Endothelial cell of umbilical vein (primary cell): ENCODE measurements at regions not wholly inside any gene's neighbourhood (a gene's known extent, or its start where the extent isn't known, plus 50 kb on each side); places are given as distances from the start of the nearest gene placed in this dataset.

Source experiments
- BruUV-seq: library from RNA; stranded (reverse); fragments of 400-500 nt; replicated peaks from 2 replicates; lab custom pipeline; 2021; lab: Mats Ljungman, UMichigan
- CTCF ChIA-PET: fragments of 300-600, 350-600 bp; sonication (Branson Sonifier 250); formaldehyde crosslinking; loops from one replicate; lab custom pipeline; 2021; ENCODE audit warnings: antibody characterized with exemption, inconsistent platforms; lab: Charles Lee
- POLR2A ChIA-PET: fragments of 300-600, 350-600 bp; sonication (Branson Sonifier 250); formaldehyde crosslinking; loops from one replicate; lab custom pipeline; 2021; ENCODE audit warnings: antibody characterized with exemption, inconsistent platforms; lab: Charles Lee
- DNase-seq: peaks from one replicate; pipeline ENCODE4 v3.0.0-alpha.2; 2011; ENCODE audit warnings: low read depth, low spot score
- FAIRE-seq: peaks from 2 replicates; lab custom pipeline; 2011; peaks lifted over from hg19 to GRCh38; lab: Jason Lieb, UNC
- H2AFZ ChIP-seq: 2 replicates; pipeline ENCODE4 v1.6.0; 2012; ENCODE audit warnings: low read depth, low read length, control low read depth, inconsistent platforms
- H3K27ac ChIP-seq: 2 replicates; pipeline ENCODE4 v1.5.1; 2011; ENCODE audit warnings: low read depth, mild to moderate bottlenecking, control low read depth, low read length, moderate library complexity; ENCODE audit not compliant: insufficient read depth
- H3K27me3 ChIP-seq, 2 experiments: 2 replicates each; pipeline versions ENCODE4 v1.6.0 to v1.6.1; 2011; ENCODE audit warnings: low read length in 2 of 2, mixed read lengths in 1 of 2; ENCODE audit not compliant: control insufficient read depth in 2 of 2, insufficient read depth in 2 of 2
- H3K36me3 ChIP-seq, 2 experiments: 2 replicates in 1 of 2; 3 replicates in 1 of 2; pipeline ENCODE4 v1.5.1; 2011; ENCODE audit warnings: low read length in 2 of 2, mild to moderate bottlenecking in 1 of 2, moderate library complexity in 1 of 2; ENCODE audit not compliant: control insufficient read depth in 2 of 2, insufficient read depth in 2 of 2; ENCODE audit errors: extremely low read depth in 1 of 2
- H3K4me1 ChIP-seq: 3 replicates; pipeline ENCODE4 v1.5.1; 2011; ENCODE audit warnings: mild to moderate bottlenecking, low read length; ENCODE audit not compliant: control insufficient read depth, insufficient read depth; ENCODE audit errors: extremely low read depth
- H3K4me2 ChIP-seq: 2 replicates; pipeline ENCODE4 v1.6.1; 2011; ENCODE audit warnings: low read length, control low read depth, mixed read lengths; ENCODE audit not compliant: insufficient read depth
- H3K4me3 ChIP-seq, 3 experiments: fragments of 200-600 bp in 1 of 3; sonication (generic), shearing (Covaris generic) in 1 of 3; replicated peaks in 1 of 3; 2 replicates each; pipeline ENCODE4 v1.5.1; 2011 to 2016; ENCODE audit warnings: control low read depth in 3 of 3, low read length in 3 of 3, mild to moderate bottlenecking in 2 of 3, inconsistent platforms in 1 of 3, low read depth in 1 of 3, moderate library complexity in 1 of 3; ENCODE audit not compliant: insufficient read depth in 1 of 3
- H3K79me2 ChIP-seq: 2 replicates; pipeline ENCODE4 v1.6.0; 2012; ENCODE audit warnings: low read length, inconsistent platforms; ENCODE audit not compliant: control insufficient read depth, insufficient read depth
- H3K9ac ChIP-seq: replicated peaks from 2 replicates; pipeline ENCODE3; 2011; ENCODE audit warnings: low read length, control low read depth; ENCODE audit not compliant: insufficient read depth; ENCODE audit errors: extremely low read depth
- H3K9me1 ChIP-seq: replicated peaks from 3 replicates; pipeline ENCODE4 v1.6.0; 2011; ENCODE audit warnings: mild to moderate bottlenecking, low read length; ENCODE audit not compliant: control insufficient read depth, insufficient read depth; ENCODE audit errors: extremely low read depth
- H3K9me3 ChIP-seq: replicated peaks from 2 replicates; pipeline ENCODE4 v1.5.1; 2012; ENCODE audit warnings: low read length, inconsistent platforms; ENCODE audit not compliant: control insufficient read depth, insufficient read depth
- H4K20me1 ChIP-seq: replicated peaks from 2 replicates; pipeline ENCODE3; 2011; ENCODE audit warnings: mild to moderate bottlenecking, low read length; ENCODE audit not compliant: control insufficient read depth, insufficient read depth; ENCODE audit errors: extremely low read depth
- CTCF ChIP-seq, 2 donors: IDR thresholded peaks; 1 replicate in 1 of 2; 2 replicates in 1 of 2; pipeline ENCODE4 v1.5.1; 2011; ENCODE audit warnings: low read length in 2 of 2, mild to moderate bottlenecking in 2 of 2, moderate library complexity in 2 of 2, control low read depth in 1 of 2, inconsistent platforms in 1 of 2, low read depth in 1 of 2; ENCODE audit not compliant: insufficient read depth in 1 of 2; ENCODE audit errors: extremely low read depth in 1 of 2
- EZH2 ChIP-seq: IDR thresholded peaks from 2 replicates; pipeline ENCODE4 v1.6.1; 2012; ENCODE audit warnings: borderline replicate concordance, low read depth, mild to moderate bottlenecking, moderate library complexity, low read length, inconsistent platforms; ENCODE audit not compliant: severe bottlenecking
- FOS ChIP-seq: IDR thresholded peaks from 2 replicates; pipeline ENCODE4 v1.6.1; 2011; ENCODE audit warnings: mild to moderate bottlenecking, low read length, moderate library complexity, borderline replicate concordance; ENCODE audit not compliant: insufficient read depth
- GATA2 ChIP-seq: IDR thresholded peaks from 2 replicates; pipeline ENCODE4 v1.7.0; 2011; ENCODE audit warnings: low read depth, mild to moderate bottlenecking, moderate library complexity, mixed read lengths, low read length; ENCODE audit not compliant: insufficient read length, insufficient read depth
- JUN ChIP-seq: IDR thresholded peaks from 2 replicates; pipeline ENCODE4 v1.6.1; 2011; ENCODE audit warnings: borderline replicate concordance, low read depth; ENCODE audit not compliant: insufficient read length, insufficient read depth
- MYC ChIP-seq: IDR thresholded peaks from one replicate; pipeline ENCODE4 v1.6.1; 2011; ENCODE audit warnings: mild to moderate bottlenecking, low read depth, low read length
- POLR2A ChIP-seq: IDR thresholded peaks from 2 replicates; pipeline ENCODE4 v1.6.1; 2012; ENCODE audit warnings: low read depth, mild to moderate bottlenecking, control low read depth, low read length
- POLR2AphosphoS5 ChIP-seq: IDR thresholded peaks from 2 replicates; pipeline ENCODE4 v1.6.1; 2012; ENCODE audit warnings: low read depth, mild to moderate bottlenecking, control low read depth, low read length, moderate library complexity; ENCODE audit not compliant: insufficient read depth
- dilution Hi-C: fragments of 300-500 bp; cut with MboI; formaldehyde crosslinking; loops from one replicate; pipeline ENCODE4 v1.15.0; 2019; ENCODE audit warnings: low sequenced_read_pairs; ENCODE audit not compliant: extremely low pct_ligation_motif_present
- intact Hi-C: fragments of 100-400 bp; cut with micrococcal nuclease; formaldehyde crosslinking; loops from one replicate; pipeline ENCODE4 v1.10.0; 2022

GRCh38 chr5:88094906-88095496, 173.6 kb downstream of the TMEM161B start:
- Histone ChIP-seq H4K20me1 (no peaks in the 10 kb centered on the region), H3K4me1 (no peaks in the 10 kb centered on the region), H3K79me2 (no peaks in the 10 kb centered on the region), H3K9me1 (no peaks in the 10 kb centered on the region), H3K27ac (no peak overlapping the region), H3K27me3 (no peaks in the 10 kb centered on the region), H3K36me3 (no peaks in the 10 kb centered on the region), H2AFZ (no peak overlapping the region), H3K4me3 (no peak overlapping the region), H3K4me2 (no peak overlapping the region), H3K9me3 (no peaks in the 10 kb centered on the region), H3K9ac (no peak overlapping the region)
- DNase-seq (no peak), FAIRE-seq (no peak)
- intact Hi-C loops: no loop called here
- no TSS peak for BruUV-seq
- ChIA-PET POLR2A (no interaction called here), CTCF (no interaction called here)
- TF ChIP-seq POLR2A (no peak), EZH2 (no peak), FOS (no peak), MYC (no peak), JUN (no peak), GATA2 (no peak), POLR2AphosphoS5 (no peak), CTCF (IDR thresholded peaks at IDR 0.05; ENCODE audit: extremely low read depth in 1 of 2, insufficient read depth in 1 of 2, low read depth in 1 of 2, low read length in 2 of 2) (no peak)
- dilution Hi-C loops: no loop called here
